ENCODE measurements at regions not wholly inside any gene's neighbourhood (a gene's known extent, or its start where the extent isn't known, plus 50 kb on each side); places are given as distances from the start of the nearest gene placed in this dataset.

DNA sequence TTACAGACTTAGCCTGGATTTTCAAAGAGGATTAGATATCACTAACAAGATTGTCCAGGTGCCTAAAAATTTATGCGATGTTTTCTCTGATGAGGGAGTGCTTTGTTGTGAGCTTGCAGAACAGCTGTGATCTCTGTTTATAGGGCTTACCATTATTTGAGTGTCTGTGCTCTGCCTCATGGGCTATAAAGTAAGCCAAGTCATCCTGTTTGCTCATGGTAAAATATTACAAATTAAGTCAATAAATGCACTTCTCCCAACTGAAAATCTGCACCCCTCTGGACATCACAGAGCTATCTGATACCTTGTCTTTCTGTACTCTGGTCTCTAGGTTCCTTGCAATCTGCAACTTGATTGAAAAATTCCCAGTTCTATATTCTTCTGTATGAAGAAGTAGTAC lies 293.4 kb upstream of the ACTBL2 start:
- TF ChIP-seq, protein P1, sequence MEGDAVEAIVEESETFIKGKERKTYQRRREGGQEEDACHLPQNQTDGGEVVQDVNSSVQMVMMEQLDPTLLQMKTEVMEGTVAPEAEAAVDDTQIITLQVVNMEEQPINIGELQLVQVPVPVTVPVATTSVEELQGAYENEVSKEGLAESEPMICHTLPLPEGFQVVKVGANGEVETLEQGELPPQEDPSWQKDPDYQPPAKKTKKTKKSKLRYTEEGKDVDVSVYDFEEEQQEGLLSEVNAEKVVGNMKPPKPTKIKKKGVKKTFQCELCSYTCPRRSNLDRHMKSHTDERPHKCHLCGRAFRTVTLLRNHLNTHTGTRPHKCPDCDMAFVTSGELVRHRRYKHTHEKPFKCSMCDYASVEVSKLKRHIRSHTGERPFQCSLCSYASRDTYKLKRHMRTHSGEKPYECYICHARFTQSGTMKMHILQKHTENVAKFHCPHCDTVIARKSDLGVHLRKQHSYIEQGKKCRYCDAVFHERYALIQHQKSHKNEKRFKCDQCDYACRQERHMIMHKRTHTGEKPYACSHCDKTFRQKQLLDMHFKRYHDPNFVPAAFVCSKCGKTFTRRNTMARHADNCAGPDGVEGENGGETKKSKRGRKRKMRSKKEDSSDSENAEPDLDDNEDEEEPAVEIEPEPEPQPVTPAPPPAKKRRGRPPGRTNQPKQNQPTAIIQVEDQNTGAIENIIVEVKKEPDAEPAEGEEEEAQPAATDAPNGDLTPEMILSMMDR (IDR thresholded peaks at IDR 0.05; ENCODE audit: insufficient read depth, low read depth, low read length) = no peak
- peak; percentile 62 for DNase-seq (ENCODE audit: low read depth)
- no peak overlapping the region for H3K4me3 ChIP-seq (ENCODE audit: low read depth, low read length)

DNA sequence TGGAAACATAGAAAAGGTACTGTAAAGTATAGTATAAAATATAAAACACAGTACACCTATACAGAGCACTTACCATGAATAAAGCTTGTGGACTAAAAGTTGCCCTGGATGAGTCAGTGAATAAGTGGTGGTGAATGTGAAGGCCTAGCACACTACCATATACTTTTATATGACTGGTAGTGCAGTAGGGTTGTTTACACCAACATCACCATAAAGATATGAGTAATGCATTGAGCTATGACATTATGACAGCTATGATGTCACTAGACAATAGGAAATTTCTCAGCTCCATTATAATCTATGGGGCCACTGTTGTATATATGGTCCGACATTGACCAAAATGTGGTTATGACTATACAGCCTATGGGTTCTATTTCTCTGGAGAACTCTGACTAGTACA lies 291.8 kb upstream of the ACTBL2 start:
- peak; percentile 32 for DNase-seq (ENCODE audit: low read depth)
- no peak overlapping the region for H3K4me3 ChIP-seq (ENCODE audit: low read depth, low read length)
- TF ChIP-seq, protein P1 (IDR thresholded peaks at IDR 0.05; ENCODE audit: insufficient read depth, low read depth, low read length) = no peak

DNA sequence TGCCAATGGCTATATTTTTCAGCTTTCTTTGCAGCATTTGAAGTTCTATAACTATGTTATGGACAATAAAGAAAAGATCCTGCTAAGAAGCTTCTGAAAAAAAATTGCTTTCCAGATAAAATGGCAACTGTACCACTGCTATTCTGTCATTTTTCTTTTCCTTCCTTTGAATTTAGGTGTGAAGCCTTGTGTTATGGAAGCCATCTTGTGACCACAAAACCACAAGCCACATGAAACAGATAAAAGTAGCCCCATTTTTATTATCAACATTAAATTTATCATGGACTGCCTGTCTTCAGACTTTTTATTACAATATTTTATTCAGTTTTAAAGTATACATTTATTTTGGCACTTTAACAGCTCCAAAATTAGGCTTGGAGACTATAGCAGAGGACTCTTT lies 289.9 kb upstream of the ACTBL2 start:
- no peak overlapping the region for H3K4me3 ChIP-seq (ENCODE audit: low read depth, low read length)
- TF ChIP-seq, protein P1 (IDR thresholded peaks at IDR 0.05; ENCODE audit: insufficient read depth, low read depth, low read length) = no peak
- DNase-seq (ENCODE audit: low read depth) = no peak

GRCh38 chr5:57770039-57770438 lies 287.4 kb upstream of the ACTBL2 start:
- H3K4me3 ChIP-seq (ENCODE audit: low read depth, low read length) = no peak overlapping the region
- TF ChIP-seq, protein P1 (IDR thresholded peaks at IDR 0.05; ENCODE audit: insufficient read depth, low read depth, low read length) = no peak
- no peak for DNase-seq (ENCODE audit: low read depth)

DNA sequence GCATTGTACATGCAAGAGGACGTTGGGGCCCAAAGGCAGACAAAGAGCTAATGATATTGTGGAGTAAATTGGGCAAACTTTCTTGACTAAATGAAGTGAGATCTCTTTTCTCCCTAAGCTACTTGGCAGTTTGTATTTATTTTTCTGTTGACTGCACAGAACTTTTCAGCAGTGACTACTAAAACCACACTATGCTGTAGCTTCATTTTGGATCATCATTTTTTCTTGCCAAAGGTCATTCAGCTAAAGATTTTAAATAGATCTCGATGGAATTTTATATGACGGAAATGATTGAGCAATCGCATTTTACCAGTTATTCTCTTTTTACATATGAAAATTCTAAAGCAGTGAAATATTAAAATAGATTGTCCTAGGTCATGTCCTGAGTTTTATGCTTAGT lies 286.1 kb upstream of the ACTBL2 start:
- DNase-seq (ENCODE audit: low read depth) = no peak
- TF ChIP-seq, protein P1 (IDR thresholded peaks at IDR 0.05; ENCODE audit: insufficient read depth, low read depth, low read length) = no peak
- no peak overlapping the region for H3K4me3 ChIP-seq (ENCODE audit: low read depth, low read length)

GRCh38 chr5:57764479-57765089 lies 282.0 kb upstream of the ACTBL2 start:
- no peak for DNase-seq (ENCODE audit: low read depth)
- H3K4me3 ChIP-seq (ENCODE audit: low read depth, low read length) = no peak overlapping the region
- TF ChIP-seq, protein P1 (IDR thresholded peaks at IDR 0.05; ENCODE audit: insufficient read depth, low read depth, low read length) = no peak

- DNase-seq (ENCODE audit: low read depth) = no peak
- no peak overlapping the region for H3K4me3 ChIP-seq (ENCODE audit: low read depth, low read length)
- TF ChIP-seq, protein P1 (IDR thresholded peaks at IDR 0.05; ENCODE audit: insufficient read depth, low read depth, low read length) = no peak
Measured at GRCh38 chr5:57761513-57761912, 278.9 kb upstream of the ACTBL2 start.
